ENCODE measurements at regions not wholly inside any gene's neighbourhood (a gene's known extent, or its start where the extent isn't known, plus 50 kb on each side); places are given as distances from the start of the nearest gene placed in this dataset.

- DNase-seq: no peak
These were observed 236.8 kb downstream of the OPA1 start for GRCh38 chr3:193829781-193830180.

- DNase-seq: no peak
These were observed 237.8 kb downstream of the OPA1 start for GRCh38 chr3:193830791-193831191.

GRCh38 chr3:193831495-193832455, 238.8 kb downstream of the OPA1 start:
- no peak for DNase-seq

GRCh38 chr3:193832833-193833413, 239.9 kb downstream of the OPA1 start:
- DNase-seq: no peak

DNA sequence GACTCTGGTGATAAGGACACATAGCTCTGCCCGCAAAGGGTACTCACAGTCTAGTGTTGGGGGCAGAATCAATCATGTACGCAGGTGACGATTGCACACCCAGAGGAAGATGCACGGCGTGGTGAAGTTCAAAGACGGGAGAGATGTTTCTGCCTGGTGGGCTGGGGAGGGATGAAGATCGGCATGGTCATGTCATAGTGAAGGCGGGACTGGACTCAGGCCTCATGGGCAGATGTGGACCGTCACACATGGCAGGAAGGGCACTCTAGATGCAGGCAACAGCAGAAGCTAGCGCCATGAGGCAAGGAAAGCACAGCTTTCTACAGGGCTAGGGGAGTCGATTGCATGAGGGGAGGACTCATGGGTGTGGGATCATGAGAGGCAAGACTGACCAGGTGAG, 240.6 kb downstream of the OPA1 start:
- no peak for DNase-seq

GRCh38 chr3:193835414-193835813, 242.4 kb downstream of the OPA1 start:
- no peak for DNase-seq

DNA sequence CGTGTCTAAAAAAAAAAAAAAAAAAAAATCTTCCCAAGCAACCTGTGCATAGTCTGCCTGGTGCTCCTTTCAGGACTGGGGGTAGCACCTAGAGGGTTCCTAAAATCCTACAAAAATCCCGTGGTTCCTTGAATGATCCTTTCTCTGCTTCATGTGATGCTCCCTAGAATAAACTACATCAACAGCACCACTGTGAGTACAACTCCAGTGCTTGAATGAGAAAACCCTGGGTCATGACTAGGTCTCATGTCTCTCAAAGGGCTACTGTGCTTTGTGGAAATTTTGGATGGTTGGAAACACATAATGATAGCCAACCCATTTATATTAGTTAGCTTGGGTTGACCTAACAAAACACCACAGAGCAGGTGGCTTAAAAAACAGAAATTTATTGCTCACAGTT, 243.5 kb downstream of the OPA1 start:
- DNase-seq: no peak

DNA sequence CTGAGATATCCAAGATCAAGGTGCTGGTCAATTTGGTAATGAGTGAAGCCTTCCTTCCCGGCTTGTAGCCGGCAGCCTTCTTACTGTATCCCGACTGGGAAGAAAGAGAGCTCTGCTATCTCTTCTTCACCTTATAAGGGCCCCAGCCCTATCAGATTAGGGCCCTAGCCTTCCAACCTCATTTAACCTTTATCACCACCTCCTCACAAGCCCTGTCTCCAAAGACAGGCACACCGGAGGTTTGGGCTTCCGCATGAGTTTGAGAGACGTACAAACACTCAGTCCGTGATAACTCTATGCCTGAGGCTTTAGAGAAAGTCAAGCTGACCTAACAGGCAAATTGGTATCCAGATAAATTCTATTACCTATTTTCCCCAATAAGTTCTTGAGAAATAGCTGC, 243.9 kb downstream of the OPA1 start:
- no peak for DNase-seq

DNA sequence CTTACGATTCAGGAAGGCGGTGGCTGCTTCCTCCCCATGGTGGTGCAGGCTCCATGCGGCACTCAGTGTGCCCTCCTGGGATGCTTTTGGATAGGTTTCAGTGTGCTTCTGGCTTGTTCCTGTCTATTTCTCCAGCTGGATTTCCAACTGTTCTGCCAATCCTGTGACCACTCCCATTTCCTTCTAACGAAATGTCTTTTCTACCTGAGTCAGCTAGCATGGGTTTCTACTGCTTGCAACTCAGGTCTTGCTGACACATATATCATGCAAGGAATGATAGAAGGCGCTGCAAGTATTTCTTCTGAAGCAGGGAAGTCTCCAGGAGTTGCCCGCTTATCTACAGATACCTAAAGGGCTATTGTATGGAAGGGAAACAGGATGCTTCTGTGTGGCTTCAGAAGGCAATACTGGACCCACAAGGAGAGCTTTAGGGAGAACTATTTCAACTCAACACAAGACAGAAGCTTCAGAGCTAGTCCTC, 244.4 kb downstream of the OPA1 start:
- DNase-seq: no peak

DNA sequence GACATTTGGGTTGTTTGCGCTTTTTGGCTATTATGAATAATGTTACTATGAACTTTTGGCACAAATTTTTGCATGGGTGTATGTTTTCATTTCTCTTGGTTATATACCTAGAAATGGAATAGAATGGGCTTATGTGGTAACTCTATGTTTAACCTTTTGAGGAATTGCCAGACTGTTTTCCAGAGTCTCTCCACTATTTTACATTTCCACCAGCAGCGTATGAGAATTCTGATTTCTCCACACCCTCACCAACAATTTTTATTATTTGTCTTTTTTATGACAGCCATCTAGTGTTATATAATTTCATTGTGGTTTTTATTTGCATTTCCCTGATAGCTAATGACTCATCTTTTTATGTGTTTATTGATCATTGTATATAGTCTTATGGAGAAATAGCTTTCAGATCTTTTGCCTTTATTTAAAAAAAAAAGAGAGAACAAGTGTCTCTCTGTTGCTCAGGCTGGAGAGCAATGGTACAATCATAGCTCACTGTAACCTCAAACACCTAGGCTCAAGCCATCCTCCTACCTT, 247.2 kb downstream of the OPA1 start:
- DNase-seq: no peak

GRCh38 chr3:193841581-193841980, 248.6 kb downstream of the OPA1 start:
- no peak for DNase-seq

- DNase-seq: no peak
These were observed 249.2 kb downstream of the OPA1 start for GRCh38 chr3:193842029-193842798.

GRCh38 chr3:193842832-193843473, 249.9 kb downstream of the OPA1 start:
- DNase-seq: no peak

DNA sequence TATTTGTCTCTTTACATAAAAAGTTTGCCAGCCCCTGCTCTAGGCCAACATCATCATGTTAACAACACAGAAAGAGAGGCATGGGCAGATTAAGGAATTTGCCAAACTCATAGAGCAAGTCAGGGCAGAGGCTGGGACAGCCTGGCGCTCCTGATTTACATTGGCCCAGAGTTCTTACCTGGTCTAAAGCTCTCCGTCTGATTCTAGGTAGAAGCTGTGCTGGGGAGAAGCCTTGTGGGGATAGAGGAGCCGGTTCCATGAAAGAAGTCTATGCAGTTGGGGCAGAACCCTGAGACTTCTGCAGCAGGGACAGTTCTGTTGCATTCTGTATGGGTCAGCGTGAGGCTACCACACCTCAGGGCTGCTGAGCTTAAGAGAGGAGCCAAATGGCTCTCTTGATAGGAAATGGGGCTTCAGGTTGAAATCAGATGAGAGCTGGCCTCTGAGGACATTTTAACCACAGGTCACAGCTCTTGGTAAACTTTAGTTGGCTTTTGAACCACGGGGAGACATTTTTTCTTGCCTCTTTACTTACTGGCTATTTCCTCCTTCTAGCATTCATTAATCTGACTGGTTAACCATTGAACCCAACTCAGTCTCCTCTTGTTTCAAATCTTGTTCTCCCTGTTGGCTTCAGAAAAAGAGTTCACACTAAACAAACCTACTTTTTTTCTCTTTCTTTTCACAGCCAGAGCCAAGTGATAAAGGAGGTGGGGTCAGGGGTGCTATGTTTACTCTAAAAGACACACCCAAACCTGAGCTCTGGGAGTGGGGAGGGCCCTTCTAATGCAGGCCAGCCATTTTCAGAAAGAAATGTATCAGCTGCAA, 250.7 kb downstream of the OPA1 start:
- no peak for DNase-seq

- no peak for DNase-seq
These were observed 251.5 kb downstream of the OPA1 start for GRCh38 chr3:193844472-193844871.

DNA sequence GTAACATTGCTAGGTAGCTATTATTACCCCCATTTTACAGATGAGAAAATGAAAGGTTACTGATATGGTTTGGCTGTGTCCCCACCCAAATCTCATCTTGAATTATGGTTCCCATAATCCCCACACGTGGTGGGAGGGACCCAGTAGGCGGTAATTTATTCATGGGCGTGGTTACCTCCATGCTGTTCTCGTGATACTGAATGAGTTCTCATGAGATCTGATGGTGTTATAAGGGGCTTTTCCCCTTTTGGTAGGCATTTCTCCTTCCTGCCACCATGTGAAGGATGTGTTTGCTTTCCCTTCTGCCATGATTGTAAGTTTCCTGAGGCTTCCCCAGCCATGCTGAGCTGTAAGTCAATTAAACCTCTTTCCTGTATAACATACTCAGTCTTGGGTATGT, 252.1 kb downstream of the OPA1 start:
- DNase-seq: no peak

GRCh38 chr3:193846569-193846968, 253.6 kb downstream of the OPA1 start:
- DNase-seq: no peak

DNA sequence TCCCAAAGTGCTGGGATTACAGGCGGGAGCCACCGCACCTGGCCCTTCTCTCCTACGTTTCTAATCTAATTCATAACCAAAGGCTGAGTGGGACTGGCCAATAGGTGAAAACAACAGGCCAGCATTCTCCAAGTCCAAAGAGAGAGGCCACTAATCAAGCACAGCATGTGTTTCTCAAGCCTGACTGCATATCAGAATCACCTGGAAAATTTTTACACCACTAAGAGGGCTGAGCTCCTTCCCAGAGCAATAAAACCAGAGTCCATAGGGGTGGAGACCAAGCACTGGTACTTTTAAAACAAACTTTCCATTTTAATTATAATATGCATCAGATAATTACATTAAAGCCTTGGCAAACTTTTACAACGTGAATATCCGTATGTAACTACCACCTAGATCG, 254.4 kb downstream of the OPA1 start:
- no peak for DNase-seq

- DNase-seq: no peak
These were observed 255.5 kb downstream of the OPA1 start for GRCh38 chr3:193848547-193848946.

GRCh38 chr3:193850084-193850619, 257.1 kb downstream of the OPA1 start:
- no peak for DNase-seq

DNA sequence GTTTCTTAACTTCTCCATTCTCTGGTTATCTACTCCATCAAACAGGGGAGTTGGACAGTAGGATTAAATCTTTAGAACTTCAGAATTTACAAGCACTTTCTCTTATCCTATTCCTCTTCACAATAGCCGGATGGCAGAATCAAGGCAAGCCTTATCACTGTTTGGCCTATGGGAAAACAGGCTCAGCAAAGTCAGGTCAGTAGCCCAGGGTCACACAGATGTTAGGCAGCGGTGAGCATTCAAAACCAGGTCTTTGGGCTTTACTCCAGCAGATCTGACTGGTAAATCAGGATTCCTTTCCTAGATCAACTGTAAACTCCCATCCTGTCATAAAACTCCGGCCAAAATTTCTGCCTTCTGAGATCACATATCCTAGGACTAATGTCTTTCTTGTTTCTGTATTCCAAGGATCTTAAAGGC, 258.4 kb downstream of the OPA1 start:
- DNase-seq: no peak
